Vagina (tissue), 2 donors: ENCODE measurements at regions not wholly inside any gene's neighbourhood (a gene's known extent, or its start where the extent isn't known, plus 50 kb on each side); places are given as distances from the start of the nearest gene placed in this dataset.

ENCODE experiments used
- POLR2A ChIP-seq, 2 donors: fragments of 450-650 bp; IDR thresholded peaks; one replicate each; pipeline ENCODE4 v1.6.1; 2017; ENCODE audit warnings: antibody characterized with exemption in 2 of 2, mild to moderate bottlenecking in 2 of 2, moderate library complexity in 2 of 2
- POLR2AphosphoS5 ChIP-seq, 2 donors: sonication (generic); formaldehyde crosslinking; IDR thresholded peaks; one replicate each; pipeline ENCODE4 v1.9.0; 2017; ENCODE audit warnings: antibody characterized with exemption in 2 of 2, mild to moderate bottlenecking in 2 of 2, low read depth in 1 of 2; ENCODE audit not compliant: insufficient read depth in 1 of 2
- TF ChIP-seq, protein P1 (sequence below), 3 experiments: fragments of 450-650 bp in 2 of 3; fragments of 200-600 bp in 1 of 3; sonication (generic) in 1 of 3; IDR thresholded peaks; one replicate each; pipeline ENCODE4 v1.5.1; 2017 to 2019; ENCODE audit warnings: antibody characterized with exemption in 3 of 3, mild to moderate bottlenecking in 2 of 3, moderate library complexity in 2 of 3

DNA sequence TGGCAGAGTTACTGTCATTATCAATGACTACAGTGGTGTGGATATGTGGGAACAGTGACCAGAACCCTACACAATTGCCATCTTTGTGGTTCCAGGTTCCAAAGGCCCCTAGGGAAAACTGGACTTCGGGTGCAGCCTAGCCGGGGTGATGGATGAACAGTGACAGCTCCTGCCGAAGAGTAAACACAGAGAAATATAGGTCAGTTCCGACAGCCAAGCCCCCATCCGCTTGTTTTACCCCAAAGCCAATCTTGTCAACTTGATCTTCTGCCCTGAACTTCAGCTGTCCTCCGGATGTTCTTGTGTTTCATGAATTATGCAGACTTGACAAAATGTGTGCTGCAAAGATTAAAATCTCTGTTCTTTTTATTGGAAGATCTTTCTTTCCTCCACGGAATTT, 200.4 kb upstream of the SRRM4 start:
- no peak for TF ChIP-seq POLR2A (IDR thresholded peaks at IDR 0.05)
- TF ChIP-seq POLR2AphosphoS5 (IDR thresholded peaks at IDR 0.05; ENCODE audit: insufficient read depth in 1 of 2, low read depth in 1 of 2): no peak
- TF ChIP-seq, protein P1, sequence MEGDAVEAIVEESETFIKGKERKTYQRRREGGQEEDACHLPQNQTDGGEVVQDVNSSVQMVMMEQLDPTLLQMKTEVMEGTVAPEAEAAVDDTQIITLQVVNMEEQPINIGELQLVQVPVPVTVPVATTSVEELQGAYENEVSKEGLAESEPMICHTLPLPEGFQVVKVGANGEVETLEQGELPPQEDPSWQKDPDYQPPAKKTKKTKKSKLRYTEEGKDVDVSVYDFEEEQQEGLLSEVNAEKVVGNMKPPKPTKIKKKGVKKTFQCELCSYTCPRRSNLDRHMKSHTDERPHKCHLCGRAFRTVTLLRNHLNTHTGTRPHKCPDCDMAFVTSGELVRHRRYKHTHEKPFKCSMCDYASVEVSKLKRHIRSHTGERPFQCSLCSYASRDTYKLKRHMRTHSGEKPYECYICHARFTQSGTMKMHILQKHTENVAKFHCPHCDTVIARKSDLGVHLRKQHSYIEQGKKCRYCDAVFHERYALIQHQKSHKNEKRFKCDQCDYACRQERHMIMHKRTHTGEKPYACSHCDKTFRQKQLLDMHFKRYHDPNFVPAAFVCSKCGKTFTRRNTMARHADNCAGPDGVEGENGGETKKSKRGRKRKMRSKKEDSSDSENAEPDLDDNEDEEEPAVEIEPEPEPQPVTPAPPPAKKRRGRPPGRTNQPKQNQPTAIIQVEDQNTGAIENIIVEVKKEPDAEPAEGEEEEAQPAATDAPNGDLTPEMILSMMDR (IDR thresholded peaks at IDR 0.05): no peak
